GM12891 (cell line): ENCODE measurements at regions not wholly inside any gene's neighbourhood (a gene's known extent, or its start where the extent isn't known, plus 50 kb on each side); places are given as distances from the start of the nearest gene placed in this dataset.

Experiments used
- PAX5 ChIP-seq: IDR thresholded peaks from 2 replicates; pipeline ENCODE4 v1.6.1; 2011; ENCODE audit warnings: low read length, moderate library complexity, mild to moderate bottlenecking; ENCODE audit not compliant: insufficient read depth, severe bottlenecking
- POLR2A ChIP-seq: IDR thresholded peaks from 2 replicates; pipeline ENCODE4 v1.6.1; 2011; ENCODE audit warnings: low read depth, low read length, control low read depth
- POLR2AphosphoS5 ChIP-seq: IDR thresholded peaks from 2 replicates; pipeline ENCODE4 v1.6.1; 2011; ENCODE audit warnings: low read depth, low read length, control low read depth
- POU2F2 ChIP-seq: IDR thresholded peaks from 2 replicates; pipeline ENCODE4 v1.6.1; 2011; ENCODE audit warnings: low read depth, mild to moderate bottlenecking, control low read depth, low read length, moderate library complexity
- SPI1 ChIP-seq: IDR thresholded peaks from 2 replicates; pipeline ENCODE4 v1.6.1; 2011; ENCODE audit warnings: low read depth, low read length, control low read depth
- TAF1 ChIP-seq: IDR thresholded peaks from 2 replicates; pipeline ENCODE4 v1.6.1; 2011; ENCODE audit warnings: low read depth, low read length, control low read depth

DNA sequence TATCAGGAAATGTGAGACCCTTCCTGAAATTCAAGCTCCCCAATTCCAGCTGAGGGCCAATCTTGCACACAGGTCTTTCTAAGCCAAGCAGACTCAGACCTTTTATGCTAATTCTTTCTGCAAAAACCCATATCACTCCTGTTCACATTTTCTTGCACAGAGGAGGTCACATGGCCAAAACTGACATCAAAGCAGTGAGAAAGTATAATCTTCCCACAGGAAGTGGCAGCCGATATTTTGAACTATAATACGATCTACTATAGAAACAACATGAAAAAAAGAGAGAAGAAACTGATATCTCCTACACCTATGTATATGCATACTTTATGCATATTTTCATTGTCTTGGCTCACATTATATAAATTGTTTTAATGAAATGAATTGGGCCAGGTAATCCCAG, 132.9 kb upstream of the SSTR1 start:
- TF ChIP-seq POLR2A (no peak), POLR2AphosphoS5 (no peak), SPI1 (no peak), TAF1 (no peak), PAX5 (no peak), POU2F2 (no peak)
